HG03097 (cell line): ENCODE measurements at regions not wholly inside any gene's neighbourhood (a gene's known extent, or its start where the extent isn't known, plus 50 kb on each side); places are given as distances from the start of the nearest gene placed in this dataset.

Experiments
- ATAC-seq: cut with Tn5 transposase; IDR thresholded peaks from one replicate; pipeline ENCODE4 v1.9.1; 2021; ENCODE audit not compliant: unreplicated experiment, low FRiP score

GRCh38 chr6:208364-208763 is 83.9 kb upstream of the DUSP22 start:
- ATAC-seq, result no peak

- ATAC-seq, result no peak
These were observed 83.3 kb upstream of the DUSP22 start for GRCh38 chr6:208938-209337.

GRCh38 chr6:209432-210103 is 82.7 kb upstream of the DUSP22 start:
- peak; percentile 78 for ATAC-seq

DNA sequence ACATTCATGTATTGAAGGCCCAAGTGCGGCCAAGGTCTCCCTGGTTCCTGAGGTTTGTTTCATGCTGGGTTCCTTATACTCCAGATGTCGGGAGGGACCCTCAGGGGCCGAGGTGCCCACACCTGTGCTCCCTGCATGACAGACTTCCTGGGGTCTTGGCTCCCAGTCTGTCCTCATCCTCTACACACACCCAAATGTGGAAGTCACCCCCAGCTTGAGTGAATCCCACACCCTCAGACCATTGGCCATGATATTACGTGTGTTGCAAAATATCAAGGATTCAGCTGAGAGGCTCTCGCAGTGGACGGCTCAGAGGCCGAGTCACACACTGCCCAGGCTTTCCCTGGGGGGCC is 82.2 kb upstream of the DUSP22 start:
- ATAC-seq, result peak; percentile 23

DNA sequence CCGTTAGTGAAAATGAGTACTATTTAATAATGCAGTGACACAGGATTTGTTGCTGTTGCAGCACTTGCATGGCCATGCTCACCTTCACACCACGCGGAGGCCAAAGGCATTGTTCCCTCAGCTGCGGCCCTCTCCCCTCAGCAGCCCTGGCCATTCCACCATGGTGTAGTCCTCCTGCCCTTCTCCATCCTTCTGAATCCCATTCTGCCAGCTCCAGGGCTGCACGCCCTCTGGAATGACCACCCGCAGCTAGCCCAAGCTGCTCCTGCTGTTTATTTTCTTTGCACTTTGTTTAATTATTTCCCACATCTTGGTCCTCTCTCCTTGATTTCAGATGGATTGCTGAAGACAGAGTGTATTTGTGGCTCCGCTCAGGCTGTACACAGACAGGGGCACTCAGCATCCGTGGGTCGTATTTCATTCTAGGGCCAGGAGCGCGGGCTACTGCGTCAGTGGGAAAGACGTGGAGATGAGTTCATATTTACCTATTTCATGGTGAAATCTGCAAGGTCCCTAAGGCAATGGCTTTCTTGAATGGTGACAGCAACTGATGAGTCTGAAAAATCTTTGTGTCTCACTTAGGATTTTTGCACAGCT is 81.4 kb upstream of the DUSP22 start:
- ATAC-seq, result no peak

DNA sequence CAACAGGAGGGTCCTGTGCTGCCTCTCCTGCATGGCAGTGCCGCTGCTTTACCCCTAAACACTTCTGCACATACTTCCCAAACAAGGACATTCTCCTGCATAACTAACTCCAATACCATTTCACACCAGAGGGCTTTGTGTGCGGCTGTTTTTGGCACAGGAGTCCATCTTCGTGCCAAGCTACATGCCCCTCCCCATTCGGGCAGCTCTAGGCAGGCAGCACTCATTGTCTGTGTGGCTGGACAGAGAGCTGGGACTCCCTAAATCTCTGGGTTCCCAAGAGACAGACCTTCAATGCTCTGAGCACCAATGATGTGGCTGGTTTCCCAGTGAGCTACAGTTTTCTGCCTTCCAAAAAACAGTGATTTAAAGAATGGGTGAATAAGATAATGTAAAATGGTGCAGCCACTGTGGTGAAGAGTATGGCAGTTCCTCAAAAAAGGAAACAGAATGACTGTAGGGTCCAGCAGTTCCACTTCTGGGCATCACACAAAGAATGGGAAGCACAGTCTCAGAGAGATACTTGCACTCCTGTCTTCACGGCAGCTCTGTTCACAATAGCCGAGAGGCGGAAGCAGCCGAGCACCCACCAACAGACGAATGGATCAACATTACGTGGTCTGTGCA is 80.3 kb upstream of the DUSP22 start:
- ATAC-seq, result no peak

GRCh38 chr6:213284-213683 is 79.0 kb upstream of the DUSP22 start:
- ATAC-seq, result no peak

DNA sequence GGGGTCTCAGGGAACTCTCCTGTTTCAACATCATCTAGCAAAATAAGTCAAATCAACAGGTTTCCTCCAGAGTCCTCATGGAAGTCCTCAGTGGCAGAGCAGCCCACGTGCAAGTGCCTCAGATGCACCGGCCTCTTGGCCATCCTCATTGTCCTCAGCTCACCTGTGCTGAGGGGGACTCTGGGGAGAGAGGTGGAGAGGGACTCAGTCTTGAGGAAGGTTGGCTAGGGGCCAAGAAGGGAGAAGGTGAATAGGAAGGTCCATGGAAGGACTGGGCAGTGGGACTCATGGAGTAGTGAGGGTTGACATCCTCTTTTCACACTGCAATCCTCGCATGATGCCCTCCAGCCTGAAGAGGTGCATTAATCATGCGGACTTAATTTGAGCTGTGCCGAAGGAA is 77.9 kb upstream of the DUSP22 start:
- ATAC-seq, result no peak

- ATAC-seq, result no peak
These were observed 76.8 kb upstream of the DUSP22 start for GRCh38 chr6:215335-216034.

DNA sequence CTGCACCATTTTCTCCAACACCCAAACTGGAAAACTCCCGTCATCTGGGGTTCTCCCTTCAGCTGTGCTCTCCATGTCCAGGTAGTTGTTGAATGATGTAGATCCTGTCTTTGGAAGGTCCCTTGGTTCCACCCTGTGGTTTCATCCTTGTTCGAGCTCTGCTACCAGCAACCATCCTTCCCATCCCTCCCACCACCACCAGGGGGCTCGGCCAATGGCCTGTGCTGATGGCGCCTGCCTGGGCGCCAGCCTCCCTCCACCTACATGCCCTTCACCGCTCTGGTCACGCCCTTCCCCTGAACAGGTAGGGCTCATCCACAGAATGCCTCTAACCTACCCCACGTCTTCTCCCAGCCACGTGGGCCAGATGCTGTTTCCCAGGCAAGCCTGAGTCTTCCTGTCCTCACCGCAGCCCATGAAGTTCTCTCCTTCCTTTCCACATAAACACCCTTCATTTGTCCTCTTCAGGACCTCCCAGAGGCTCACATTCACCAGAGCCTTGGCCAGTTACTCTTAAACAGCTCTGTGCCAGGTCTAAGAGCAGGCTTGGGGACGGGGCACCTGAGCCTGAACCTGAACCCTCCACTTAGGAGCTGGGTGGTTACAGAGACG is 75.1 kb upstream of the DUSP22 start:
- ATAC-seq, result no peak

DNA sequence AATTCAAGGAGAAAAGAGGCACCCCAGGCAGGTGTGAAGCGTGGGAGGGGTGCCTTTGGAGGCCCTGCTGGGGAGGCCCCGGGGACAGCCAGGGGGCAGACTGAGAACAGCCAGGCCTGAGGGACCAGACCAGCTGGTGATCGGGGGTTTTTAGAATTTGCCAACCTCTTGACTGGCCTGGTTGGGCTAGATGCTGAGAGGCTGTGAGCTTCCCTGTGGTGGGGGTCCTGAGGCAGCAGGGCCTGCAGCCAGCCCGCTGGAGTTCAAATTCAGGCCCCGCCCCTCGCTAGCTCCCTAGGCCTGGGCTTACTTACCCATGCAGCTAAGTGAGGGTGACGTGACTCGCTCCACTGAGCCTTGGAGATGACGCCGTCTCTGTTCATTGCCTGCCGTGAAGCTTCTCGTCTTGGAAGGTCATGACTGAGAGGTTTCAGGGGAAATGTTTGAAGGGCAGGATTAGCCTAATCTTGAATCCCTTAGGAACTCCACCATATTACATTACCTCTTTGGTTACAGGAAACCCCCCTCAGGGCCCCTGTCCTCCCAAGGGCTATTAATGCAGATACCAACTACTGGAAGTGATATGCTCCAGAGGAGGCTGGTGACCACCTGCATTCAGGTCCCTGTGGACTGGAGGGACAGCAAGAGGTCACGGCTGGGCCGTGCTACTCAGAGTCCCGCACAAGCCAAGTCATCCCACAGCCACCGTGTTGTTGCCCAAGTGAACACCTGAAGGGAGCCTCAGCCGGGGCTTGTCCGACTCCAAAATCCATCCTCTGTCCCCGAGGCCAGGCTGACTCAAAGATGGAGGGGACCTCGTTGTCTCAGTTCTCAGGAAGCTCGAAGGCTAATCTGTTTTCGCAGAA is 73.9 kb upstream of the DUSP22 start:
- peak; percentile 24 for ATAC-seq

- no peak for ATAC-seq
These were observed 73.2 kb upstream of the DUSP22 start for GRCh38 chr6:219019-219570.

GRCh38 chr6:219641-220198 is 72.6 kb upstream of the DUSP22 start:
- no peak for ATAC-seq

DNA sequence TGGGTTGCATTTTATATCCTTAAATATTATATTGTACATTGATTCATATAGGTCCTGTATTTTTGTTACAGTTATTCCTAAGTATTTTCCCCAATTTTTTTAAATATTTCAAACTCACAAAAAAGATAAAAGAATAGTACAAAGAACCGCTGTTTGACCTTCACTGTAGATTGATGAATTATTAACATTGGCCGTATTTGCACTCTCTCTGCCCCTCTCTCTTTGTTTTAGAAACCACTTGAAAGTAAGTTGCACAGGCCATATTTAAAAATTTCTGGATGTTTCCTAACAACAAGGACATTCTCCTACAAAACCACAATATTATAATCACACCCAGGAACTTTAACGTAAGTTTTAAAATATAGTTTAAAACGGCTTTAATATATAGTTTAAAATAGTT is 72.0 kb upstream of the DUSP22 start:
- ATAC-seq, result no peak

- ATAC-seq, result no peak
These were observed 71.4 kb upstream of the DUSP22 start for GRCh38 chr6:220721-221475.

DNA sequence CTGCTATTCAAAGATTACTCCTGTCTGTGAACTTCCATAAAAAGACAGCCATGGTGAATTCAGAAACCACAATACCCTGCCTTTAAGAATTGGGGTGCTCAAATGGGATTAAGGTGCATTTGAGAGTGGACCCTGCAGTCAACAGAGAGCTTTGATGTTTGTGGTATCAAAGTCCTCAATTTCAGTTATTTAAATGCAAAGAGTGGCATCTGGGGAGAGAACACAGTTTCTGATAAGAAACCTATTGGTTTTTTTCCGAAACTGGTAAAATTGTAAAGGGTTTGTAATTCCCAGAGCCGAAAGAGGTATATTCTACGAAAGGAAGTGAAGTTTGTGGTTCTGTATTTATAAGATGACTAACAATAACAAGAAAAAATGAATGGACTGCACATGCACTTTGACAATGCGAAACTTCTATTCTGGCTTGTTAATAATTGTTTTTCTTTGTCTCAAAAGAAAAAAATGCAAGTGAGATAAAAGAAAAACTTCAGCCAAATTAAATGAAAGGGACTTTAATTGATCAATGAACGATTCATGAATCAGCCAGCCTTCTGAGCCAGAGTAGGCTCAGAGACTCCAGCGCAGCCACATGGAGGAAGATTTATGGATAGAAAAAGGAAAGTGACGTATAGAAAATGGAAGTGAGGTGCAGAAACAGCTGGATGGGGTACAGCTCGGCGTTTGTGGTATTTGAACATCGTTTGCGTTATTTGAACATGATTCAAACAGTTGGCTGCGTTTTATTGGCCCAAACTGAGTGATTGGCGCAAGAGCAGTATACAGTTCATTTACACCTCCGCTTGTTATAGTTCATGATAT is 70.5 kb upstream of the DUSP22 start:
- ATAC-seq, result no peak

DNA sequence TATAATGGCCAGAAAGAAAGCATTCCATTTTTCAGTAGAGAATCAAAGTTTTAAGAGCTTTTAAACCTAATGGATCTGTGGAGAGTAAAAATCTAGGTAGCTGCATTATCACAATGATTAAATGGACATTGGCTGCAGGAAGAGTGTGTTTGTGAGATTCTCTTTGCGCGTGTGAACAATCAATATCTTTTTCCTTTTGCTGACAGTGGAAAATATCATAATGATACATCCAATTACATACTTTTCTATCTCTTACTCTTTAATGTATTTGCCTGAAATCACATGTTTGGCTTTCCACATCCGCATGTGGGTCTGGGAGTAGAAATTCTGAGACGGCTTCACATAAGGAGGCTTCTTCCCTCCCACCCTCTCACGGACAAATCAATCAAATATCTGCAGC is 69.8 kb upstream of the DUSP22 start:
- no peak for ATAC-seq

GRCh38 chr6:223136-223535 is 69.2 kb upstream of the DUSP22 start:
- ATAC-seq, result no peak
